ENCODE measurements at regions not wholly inside any gene's neighbourhood (a gene's known extent, or its start where the extent isn't known, plus 50 kb on each side); places are given as distances from the start of the nearest gene placed in this dataset.

DNA sequence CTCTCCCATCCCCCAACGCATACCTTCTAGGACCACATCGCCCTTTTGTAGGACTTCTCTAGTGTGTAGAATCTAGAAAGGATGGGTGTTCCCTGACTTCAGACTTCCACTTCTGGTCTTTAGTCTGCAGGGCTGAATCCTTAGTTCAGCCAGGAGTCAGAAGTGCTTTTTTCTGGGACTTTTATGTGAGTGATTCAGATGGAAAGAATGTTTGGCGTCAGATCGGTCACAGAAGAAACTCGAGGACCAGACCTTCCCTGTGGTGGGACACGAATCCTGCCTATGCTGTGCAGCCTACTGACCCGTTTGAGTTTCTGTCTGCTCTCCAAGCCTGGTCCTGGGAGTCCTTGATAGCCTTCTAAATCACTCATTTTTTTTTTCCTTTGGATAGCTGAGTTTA is 165.4 kb upstream of the SSTR1 start:
- no peaks in the 10 kb centered on the region for H3K27me3 Mint-ChIP-seq (ENCODE audit: unreplicated experiment)
- no peaks in the 10 kb centered on the region for H3K9me3 Mint-ChIP-seq (ENCODE audit: low read depth, unreplicated experiment)
- BruUV-seq (replicated peaks): no TSS peak
- H3K4me3 Mint-ChIP-seq (ENCODE audit: low read depth, unreplicated experiment): no peak overlapping the region
- H3K4me1 Mint-ChIP-seq (ENCODE audit: low read depth, unreplicated experiment): no peaks in the 10 kb centered on the region
- CTCF ChIA-PET: no interaction called here
- no peak overlapping the region for H3K27ac Mint-ChIP-seq (ENCODE audit: unreplicated experiment)
- intact Hi-C loops (cut with micrococcal nuclease; ENCODE audit: unreplicated experiment): no loop called here
- no peak for DNase-seq
- no peaks in the 10 kb centered on the region for H3K36me3 Mint-ChIP-seq (ENCODE audit: insufficient read depth, unreplicated experiment)
- TF ChIP-seq, protein P1, sequence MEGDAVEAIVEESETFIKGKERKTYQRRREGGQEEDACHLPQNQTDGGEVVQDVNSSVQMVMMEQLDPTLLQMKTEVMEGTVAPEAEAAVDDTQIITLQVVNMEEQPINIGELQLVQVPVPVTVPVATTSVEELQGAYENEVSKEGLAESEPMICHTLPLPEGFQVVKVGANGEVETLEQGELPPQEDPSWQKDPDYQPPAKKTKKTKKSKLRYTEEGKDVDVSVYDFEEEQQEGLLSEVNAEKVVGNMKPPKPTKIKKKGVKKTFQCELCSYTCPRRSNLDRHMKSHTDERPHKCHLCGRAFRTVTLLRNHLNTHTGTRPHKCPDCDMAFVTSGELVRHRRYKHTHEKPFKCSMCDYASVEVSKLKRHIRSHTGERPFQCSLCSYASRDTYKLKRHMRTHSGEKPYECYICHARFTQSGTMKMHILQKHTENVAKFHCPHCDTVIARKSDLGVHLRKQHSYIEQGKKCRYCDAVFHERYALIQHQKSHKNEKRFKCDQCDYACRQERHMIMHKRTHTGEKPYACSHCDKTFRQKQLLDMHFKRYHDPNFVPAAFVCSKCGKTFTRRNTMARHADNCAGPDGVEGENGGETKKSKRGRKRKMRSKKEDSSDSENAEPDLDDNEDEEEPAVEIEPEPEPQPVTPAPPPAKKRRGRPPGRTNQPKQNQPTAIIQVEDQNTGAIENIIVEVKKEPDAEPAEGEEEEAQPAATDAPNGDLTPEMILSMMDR (IDR thresholded peaks at IDR 0.05; ENCODE audit: unreplicated experiment): no peak

DNA sequence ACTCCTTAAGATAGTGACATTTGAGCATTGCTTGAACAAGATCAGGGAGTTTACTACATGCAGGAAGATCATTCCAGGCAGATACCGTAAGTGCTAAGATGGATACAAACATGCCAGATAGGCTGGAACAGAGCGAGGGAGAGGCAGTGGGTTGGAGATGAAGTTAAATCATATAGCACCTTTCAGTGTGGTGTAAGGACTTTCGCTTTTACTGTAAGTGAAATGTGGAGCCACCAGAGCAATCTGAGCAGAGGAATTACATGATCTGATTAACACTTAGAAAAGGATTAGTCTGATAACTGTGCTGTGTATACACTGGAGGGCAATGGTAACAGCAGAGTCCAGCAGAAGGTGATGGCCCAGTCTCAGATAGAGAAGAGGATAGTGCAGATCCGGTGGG is 163.0 kb upstream of the SSTR1 start:
- no TSS peak for BruUV-seq (replicated peaks)
- TF ChIP-seq, protein P1 (IDR thresholded peaks at IDR 0.05; ENCODE audit: unreplicated experiment): no peak
- H3K27ac Mint-ChIP-seq (ENCODE audit: unreplicated experiment): no peak overlapping the region
- H3K9me3 Mint-ChIP-seq (ENCODE audit: low read depth, unreplicated experiment): no peaks in the 10 kb centered on the region
- H3K4me1 Mint-ChIP-seq (ENCODE audit: low read depth, unreplicated experiment): no peaks in the 10 kb centered on the region
- intact Hi-C loops (cut with micrococcal nuclease; ENCODE audit: unreplicated experiment): no loop called here
- peaks cover 13% of the 10 kb centered on the region for H3K27me3 Mint-ChIP-seq (ENCODE audit: unreplicated experiment)
- CTCF ChIA-PET: no interaction called here
- no peak overlapping the region for H3K4me3 Mint-ChIP-seq (ENCODE audit: low read depth, unreplicated experiment)
- DNase-seq: no peak
- no peaks in the 10 kb centered on the region for H3K36me3 Mint-ChIP-seq (ENCODE audit: insufficient read depth, unreplicated experiment)

DNA sequence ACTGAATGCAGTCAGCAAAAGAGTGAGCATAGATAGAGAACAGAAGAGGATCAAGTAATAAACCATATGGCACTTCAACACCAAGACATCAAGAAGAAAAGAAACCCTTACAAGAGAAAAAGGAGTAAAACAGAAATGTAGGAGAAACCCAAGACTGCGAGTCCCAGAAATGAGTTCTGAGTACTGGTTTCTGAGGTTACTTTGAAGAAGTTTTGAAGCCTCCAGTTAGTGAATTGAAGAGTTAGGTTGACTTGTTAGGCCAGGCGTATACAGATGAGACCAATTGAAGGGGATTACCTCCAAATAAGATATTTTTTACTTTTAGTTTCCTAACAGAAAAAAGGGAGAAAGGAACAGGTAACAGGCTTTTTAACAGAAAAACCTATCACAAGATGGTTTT is 162.2 kb upstream of the SSTR1 start:
- Mint-ChIP-seq H3K36me3 (ENCODE audit: insufficient read depth, unreplicated experiment) (no peaks in the 10 kb centered on the region), H3K4me3 (ENCODE audit: low read depth, unreplicated experiment) (no peak overlapping the region), H3K27ac (ENCODE audit: unreplicated experiment) (no peak overlapping the region), H3K27me3 (ENCODE audit: unreplicated experiment) (peaks cover 13% of the 10 kb centered on the region), H3K4me1 (ENCODE audit: low read depth, unreplicated experiment) (no peaks in the 10 kb centered on the region), H3K9me3 (ENCODE audit: low read depth, unreplicated experiment) (no peaks in the 10 kb centered on the region)
- no TSS peak for BruUV-seq (replicated peaks)
- intact Hi-C loops (cut with micrococcal nuclease; ENCODE audit: unreplicated experiment): no loop called here
- CTCF ChIA-PET: no interaction called here
- DNase-seq: no peak
- TF ChIP-seq, protein P1 (IDR thresholded peaks at IDR 0.05; ENCODE audit: unreplicated experiment): no peak

DNA sequence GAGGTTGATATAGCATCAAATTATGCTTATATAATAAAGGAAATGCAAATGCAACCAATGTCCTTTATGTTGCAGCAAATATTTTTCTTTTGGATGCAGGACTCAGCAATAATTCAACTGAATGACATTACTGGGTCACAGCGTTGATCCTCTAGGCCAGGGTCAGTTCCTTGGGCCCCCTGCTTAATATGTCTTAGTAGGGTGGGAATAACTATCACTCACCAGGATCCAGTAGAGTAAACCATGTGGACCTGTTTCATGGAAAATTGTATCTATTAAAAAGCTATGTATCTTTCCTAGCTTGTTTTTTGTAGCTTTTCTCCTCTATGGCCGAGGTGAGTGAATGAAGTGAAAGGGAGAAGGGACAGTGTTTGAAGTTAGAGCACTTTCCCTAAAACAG is 161.5 kb upstream of the SSTR1 start:
- CTCF ChIA-PET: no interaction called here
- intact Hi-C loops (cut with micrococcal nuclease; ENCODE audit: unreplicated experiment): no loop called here
- no TSS peak for BruUV-seq (replicated peaks)
- Mint-ChIP-seq H3K36me3 (ENCODE audit: insufficient read depth, unreplicated experiment) (no peaks in the 10 kb centered on the region), H3K27me3 (ENCODE audit: unreplicated experiment) (peaks cover 13% of the 10 kb centered on the region), H3K4me1 (ENCODE audit: low read depth, unreplicated experiment) (no peaks in the 10 kb centered on the region), H3K9me3 (ENCODE audit: low read depth, unreplicated experiment) (no peaks in the 10 kb centered on the region), H3K27ac (ENCODE audit: unreplicated experiment) (no peak overlapping the region), H3K4me3 (ENCODE audit: low read depth, unreplicated experiment) (no peak overlapping the region)
- DNase-seq: no peak
- TF ChIP-seq, protein P1 (IDR thresholded peaks at IDR 0.05; ENCODE audit: unreplicated experiment): no peak

Measured in Calu3 (cell line).